Ammon's horn (tissue), 1 donor: ENCODE measurements at regions not wholly inside any gene's neighbourhood (a gene's known extent, or its start where the extent isn't known, plus 50 kb on each side); places are given as distances from the start of the nearest gene placed in this dataset.
"Not testable (repeated sequence)": the region's sequence is repeated elsewhere in the genome, so short reads cannot be mapped to it uniquely, and the experiment has no call there.

Source experiments
- DNase-seq: peaks from one replicate; pipeline ENCODE4 v3.0.0-alpha.2; 2016; ENCODE audit warnings: low spot score

- no peak for DNase-seq
These were observed 131.7 kb downstream of the HHIPL2 start for GRCh38 chr1:222416001-222416791.

- DNase-seq = no peak
These were observed 132.5 kb downstream of the HHIPL2 start for GRCh38 chr1:222415441-222415840.

DNA sequence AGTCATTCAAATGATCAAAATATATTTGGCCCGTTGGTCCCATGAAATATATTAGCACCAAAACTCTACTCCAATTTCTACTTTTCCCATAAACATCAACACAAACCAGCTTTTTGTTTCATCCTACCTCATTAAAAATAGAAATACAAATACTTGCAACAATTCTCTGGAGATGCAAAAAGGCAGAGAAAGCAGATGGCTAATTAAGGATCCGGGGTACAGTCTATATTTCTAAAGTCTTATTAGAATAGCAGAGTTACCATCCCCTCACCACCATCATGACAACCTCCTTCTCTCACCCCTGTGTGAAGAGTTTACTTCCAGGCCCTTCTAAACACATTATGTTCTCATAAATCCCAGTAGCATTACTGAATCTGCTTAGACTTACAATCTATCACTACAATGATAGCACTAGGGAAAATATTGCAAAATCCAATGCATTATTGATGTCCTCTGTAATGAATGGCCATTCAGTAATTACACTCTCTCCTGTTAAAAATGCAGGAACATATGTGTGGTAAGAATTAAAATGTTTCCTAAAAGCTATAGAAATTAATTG lies 133.8 kb downstream of the HHIPL2 start:
- DNase-seq = no peak

DNA sequence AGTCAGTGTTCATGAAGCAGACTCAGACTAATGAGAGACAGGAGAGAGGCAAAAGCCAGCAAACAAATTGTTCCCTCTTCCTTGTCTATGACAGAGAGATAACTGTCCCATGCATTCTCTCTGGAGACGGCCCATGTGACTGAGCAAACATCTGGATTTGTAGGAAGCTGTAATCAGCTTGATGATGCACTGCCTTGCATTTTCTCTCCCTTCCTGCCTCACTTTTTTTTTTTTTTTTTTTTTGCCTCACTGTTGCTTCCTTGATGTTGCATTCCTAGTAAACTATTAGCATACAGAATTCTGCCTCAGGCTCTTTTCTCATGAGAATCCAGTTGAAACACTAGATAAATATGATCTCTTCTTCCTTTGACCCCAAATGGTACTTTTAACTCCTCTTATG lies 134.5 kb downstream of the HHIPL2 start:
- DNase-seq = no peak

DNA sequence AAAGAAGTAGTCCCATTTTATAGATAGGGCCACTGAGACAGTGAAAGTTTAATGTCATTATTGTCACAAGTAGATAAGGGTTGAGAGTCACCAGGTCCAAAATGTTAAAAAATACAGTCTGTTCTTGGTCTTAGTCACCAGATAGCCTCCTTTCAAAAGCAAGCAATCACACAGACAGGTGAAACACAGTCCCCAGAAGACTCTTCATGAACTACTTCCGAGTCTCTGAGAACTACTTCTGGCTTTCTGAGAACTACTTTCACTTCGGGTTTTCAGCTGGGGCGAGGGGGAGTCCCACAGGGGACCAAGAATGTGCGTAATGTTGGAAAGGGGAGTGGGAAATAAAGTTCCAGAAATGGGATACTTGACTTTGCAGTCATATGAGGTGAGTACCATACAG lies 143.2 kb downstream of the HHIPL2 start:
- no peak for DNase-seq

GRCh38 chr1:222399197-222399596 lies 148.7 kb downstream of the HHIPL2 start:
- no peak for DNase-seq

- no peak for DNase-seq
These were observed 153.7 kb downstream of the HHIPL2 start for GRCh38 chr1:222394224-222394623.

- no peak for DNase-seq
These were observed 155.3 kb downstream of the HHIPL2 start for GRCh38 chr1:222392556-222392955.

DNA sequence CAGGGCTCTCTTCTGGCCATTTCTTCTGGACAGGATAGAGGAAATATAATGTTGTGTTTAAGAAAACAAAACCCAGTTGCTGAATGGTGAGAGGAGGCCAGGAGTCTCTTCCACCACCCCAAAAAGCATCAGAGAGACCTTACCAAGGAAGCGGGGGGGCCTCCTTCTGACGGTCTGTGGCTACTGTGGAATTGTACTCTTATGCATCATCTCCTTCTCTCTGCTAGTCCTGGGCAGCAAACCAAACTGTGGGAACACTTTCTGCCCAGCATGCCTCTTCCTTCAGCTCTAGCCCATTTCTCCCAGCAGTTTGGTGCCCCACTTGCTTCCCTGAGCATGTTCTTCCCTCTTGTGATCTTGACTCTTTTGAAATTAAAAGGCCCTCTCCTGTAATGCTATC lies 157.7 kb downstream of the HHIPL2 start:
- DNase-seq = no peak

DNA sequence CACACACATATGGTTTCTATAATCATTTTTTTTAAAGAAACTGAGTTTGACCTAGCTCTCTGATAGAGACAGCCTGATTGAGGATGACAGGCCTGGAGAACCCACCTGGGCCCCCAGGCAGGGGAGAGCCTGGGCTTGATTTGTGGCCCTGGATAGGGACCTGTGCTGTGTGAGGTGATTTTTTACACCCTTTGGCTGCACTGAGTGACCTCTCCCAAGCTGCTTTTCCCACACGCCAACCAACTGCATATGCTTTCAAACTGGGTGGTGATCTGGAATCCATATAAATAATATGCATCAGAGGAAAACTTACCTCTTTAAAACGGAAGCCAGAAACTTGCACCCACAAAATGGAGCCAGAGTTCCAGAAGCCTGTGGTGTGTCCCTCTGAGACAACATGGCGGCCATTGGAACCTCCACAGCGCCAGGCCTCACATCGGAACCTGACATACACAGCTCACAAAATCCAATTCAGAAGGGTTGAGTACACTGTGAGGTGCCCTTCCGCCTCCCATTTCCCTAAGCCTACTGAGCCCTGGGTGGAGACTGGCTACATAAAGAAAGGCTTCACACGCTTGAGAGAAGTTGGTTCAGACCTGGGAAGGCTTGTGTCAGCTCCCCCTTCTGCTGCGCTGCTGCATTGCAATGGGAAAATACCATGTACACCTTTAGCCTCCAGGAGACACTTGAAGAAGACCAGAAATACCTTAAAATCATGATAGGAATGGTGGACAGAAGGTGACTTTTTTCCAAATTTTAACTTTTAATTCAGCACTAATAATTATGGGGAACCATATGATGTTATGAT lies 160.7 kb downstream of the HHIPL2 start:
- no peak for DNase-seq

DNA sequence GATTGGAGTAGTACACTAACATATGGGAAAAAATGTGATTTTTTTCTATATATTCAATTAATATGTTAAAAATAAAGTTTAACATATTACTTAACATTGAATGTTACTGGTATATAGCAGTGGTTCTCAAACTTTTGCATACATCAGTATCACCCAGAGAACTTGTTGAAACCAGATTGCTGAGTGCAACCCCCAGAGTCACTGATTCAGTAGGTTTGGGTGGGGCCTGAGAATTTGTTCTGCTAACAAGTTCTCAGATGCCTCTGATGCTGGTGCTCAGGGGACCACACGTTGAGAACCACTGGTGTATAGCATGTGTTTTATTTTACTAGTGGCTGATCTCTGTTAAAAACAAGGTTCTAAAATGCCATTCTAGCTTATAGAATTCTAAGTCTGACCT lies 161.9 kb downstream of the HHIPL2 start:
- no peak for DNase-seq

GRCh38 chr1:222385262-222385661 lies 162.6 kb downstream of the HHIPL2 start:
- no peak for DNase-seq

DNA sequence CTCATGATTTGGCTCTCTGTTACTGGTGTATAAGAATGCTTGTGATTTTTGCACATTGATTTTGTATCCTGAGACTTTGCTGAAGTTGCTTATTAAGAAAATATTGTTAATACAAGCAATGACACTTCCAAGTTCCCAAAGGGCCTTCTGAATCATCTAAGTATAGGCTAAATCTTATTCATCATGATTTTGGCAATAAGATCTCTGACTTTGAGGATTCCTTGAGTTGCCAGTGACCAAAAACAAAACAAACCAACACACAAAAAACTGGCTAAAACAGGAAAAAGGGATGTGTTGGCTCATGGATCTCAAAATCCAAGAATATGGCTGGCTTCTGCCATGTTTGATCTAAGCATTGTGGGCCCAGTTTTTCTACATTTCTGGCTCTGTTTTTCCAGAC lies 163.4 kb downstream of the HHIPL2 start:
- no peak for DNase-seq

- DNase-seq = no peak
These were observed 165.7 kb downstream of the HHIPL2 start for GRCh38 chr1:222382171-222382570.

DNA sequence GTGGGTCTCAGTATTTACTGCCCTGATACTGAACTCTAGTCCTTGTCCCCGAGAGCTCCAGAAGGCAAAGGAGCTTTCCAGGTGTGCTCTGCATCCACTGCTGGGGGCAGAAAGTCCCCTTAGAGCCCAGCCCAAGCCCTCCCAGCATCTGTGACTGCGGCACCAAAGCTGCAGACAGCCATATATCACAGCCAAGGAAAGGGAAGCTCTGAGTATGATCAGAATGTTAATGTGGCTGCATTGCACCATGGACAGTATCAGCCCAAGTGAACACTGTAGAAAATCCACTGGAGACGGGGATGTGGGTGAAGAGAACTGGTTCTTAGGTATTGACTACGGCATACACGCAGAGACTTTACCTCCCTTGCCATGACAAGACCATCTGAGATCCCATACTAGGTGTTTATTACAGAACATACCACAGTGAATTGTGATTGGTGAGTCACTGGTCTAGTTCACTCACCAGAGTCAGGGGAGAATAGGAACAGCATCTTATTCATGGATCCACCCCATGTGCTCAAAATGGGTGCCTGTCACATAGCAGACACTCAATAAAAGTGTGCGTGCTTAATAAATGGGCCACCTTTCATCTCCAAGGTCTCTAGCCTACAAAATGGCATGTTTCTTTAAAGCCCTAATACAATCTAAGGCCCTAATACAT lies 170.3 kb downstream of the HHIPL2 start:
- no peak for DNase-seq

DNA sequence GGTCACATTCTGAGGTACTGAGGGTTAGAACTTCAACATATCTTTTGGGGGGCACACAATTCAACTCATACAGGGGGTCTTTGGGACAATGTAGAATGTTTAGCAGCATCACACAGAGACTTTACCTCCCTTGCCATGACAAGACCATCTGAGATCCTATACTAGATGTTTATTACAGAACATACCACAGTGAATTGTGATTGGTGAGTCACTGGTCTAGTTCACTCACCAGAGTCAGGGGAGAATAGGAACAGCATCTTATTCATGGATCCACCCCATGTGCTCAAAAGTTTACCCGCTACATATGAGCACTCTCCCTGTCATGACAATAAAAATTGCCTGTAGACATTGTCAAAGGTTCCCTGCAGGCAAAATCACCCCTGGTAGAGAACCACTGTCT lies 171.1 kb downstream of the HHIPL2 start:
- not testable (repeated sequence) for DNase-seq

DNA sequence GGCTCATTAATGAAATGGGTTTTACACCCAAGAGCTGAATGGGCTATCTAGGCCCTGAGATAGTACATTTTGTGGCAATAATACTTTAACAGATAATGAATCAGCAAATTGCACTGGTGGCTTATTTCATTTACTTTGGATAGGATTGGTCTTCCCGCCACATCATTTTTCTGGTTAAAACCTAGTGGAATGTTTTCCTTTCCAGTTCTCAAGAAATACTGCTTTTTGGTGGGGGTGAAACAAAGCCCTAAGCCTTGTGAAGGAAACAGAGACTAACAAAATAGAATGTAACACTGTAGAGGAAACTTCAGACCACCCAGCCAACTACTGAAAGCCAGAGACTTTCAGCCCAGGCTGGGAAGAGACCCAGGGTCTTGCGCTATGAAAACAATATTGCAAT lies 172.2 kb downstream of the HHIPL2 start:
- DNase-seq = no peak

DNA sequence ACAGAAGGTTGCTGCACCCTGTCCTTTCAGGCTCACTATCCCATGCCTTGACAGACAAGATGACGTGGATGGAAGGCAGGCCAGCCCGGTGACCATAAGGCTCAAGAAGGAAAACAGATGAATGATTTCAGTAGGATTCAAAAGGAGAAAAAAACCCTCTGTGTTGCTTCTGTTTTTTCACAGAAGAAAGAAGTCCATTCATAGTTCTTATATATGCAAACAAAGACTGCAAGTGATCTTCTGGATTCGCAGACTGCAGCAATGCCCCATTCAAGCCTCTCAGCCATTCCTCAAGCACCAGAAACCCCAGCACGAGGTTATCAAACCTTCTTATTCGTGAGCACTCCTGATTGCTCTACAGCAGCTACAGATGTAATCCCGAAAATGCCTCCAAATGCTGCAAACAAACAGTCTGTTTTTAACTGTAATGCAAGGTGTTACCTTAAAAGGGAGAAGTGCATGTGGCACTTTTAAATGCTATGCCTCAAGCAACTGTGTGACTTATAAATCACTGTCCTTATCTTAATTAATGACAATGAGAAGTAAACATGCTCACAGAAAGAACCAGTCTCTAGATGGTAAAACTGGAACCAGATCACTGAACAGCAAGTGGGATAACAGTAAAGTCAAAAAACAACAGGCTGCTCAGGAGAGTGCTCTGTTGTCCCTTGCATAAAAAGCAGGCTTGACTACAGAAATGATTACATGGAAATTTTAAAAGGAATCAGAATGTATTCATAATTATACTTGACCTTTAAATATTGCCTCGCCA lies 173.9 kb downstream of the HHIPL2 start:
- DNase-seq = no peak

GRCh38 chr1:222373216-222373615 lies 174.7 kb downstream of the HHIPL2 start:
- no peak for DNase-seq

GRCh38 chr1:222372221-222372620 lies 175.7 kb downstream of the HHIPL2 start:
- DNase-seq = no peak

GRCh38 chr1:222370913-222371675 lies 176.8 kb downstream of the HHIPL2 start:
- no peak for DNase-seq
